Trophoblast cell (in vitro differentiated cells and primary cell): ENCODE measurements at regions not wholly inside any gene's neighbourhood (a gene's known extent, or its start where the extent isn't known, plus 50 kb on each side); places are given as distances from the start of the nearest gene placed in this dataset.
"Not testable (repeated sequence)": the region's sequence is repeated elsewhere in the genome, so short reads cannot be mapped to it uniquely, and the experiment has no call there.

Source experiments
- DNase-seq, 2 donors: peaks; one replicate each; pipeline ENCODE4 v3.0.0-alpha.2; 2016
- H2AFZ ChIP-seq: 2 replicates; pipeline ENCODE4 v1.6.1; 2013; ENCODE audit warnings: low read length, moderate library complexity, mild to moderate bottlenecking; ENCODE audit not compliant: insufficient read depth, poor library complexity
- H2AK5ac ChIP-seq: 2 replicates; pipeline ENCODE4 v1.6.1; 2013; ENCODE audit warnings: mild to moderate bottlenecking, low read length
- H2BK120ac ChIP-seq: 2 replicates; pipeline ENCODE4 v1.6.1; 2013; ENCODE audit warnings: low read length, mild to moderate bottlenecking, moderate library complexity; ENCODE audit not compliant: insufficient read depth, poor library complexity
- H2BK12ac ChIP-seq: 2 replicates; pipeline ENCODE4 v1.6.1; 2013; ENCODE audit warnings: mild to moderate bottlenecking, low read length, moderate library complexity
- H2BK5ac ChIP-seq: 2 replicates; pipeline ENCODE4 v1.6.1; 2013; ENCODE audit warnings: low read length, low read depth, moderate library complexity, mild to moderate bottlenecking; ENCODE audit not compliant: poor library complexity
- H3K14ac ChIP-seq: 2 replicates; pipeline ENCODE4 v1.6.1; 2013; ENCODE audit warnings: mild to moderate bottlenecking, low read length
- H3K18ac ChIP-seq: 2 replicates; pipeline ENCODE4 v1.6.1; 2013; ENCODE audit warnings: mild to moderate bottlenecking, low read length
- H3K23ac ChIP-seq: 2 replicates; pipeline ENCODE4 v1.6.1; 2013; ENCODE audit warnings: low read length
- H3K27ac ChIP-seq: 2 replicates; pipeline ENCODE4 v1.5.1; 2013; ENCODE audit warnings: low read depth, mild to moderate bottlenecking, inconsistent platforms, low read length, moderate library complexity
- H3K27me3 ChIP-seq: 2 replicates; pipeline ENCODE4 v1.6.1; 2013; ENCODE audit warnings: inconsistent platforms, mild to moderate bottlenecking, low read length, moderate library complexity; ENCODE audit not compliant: insufficient read depth
- H3K36me3 ChIP-seq, 2 experiments: 1 replicate in 1 of 2; 2 replicates in 1 of 2; pipeline ENCODE4 v1.6.1; 2013; ENCODE audit warnings: low read length in 2 of 2, mild to moderate bottlenecking in 2 of 2, moderate library complexity in 1 of 2; ENCODE audit not compliant: insufficient read depth in 2 of 2, control insufficient read depth in 1 of 2
- H3K4ac ChIP-seq: 2 replicates; pipeline ENCODE4 v1.6.1; 2013; ENCODE audit warnings: low read depth, mild to moderate bottlenecking, low read length, moderate library complexity
- H3K4me1 ChIP-seq, 2 experiments: 1 replicate in 1 of 2; 2 replicates in 1 of 2; pipeline ENCODE4 v1.6.1; 2013; ENCODE audit warnings: low read length in 2 of 2, mild to moderate bottlenecking in 2 of 2, moderate library complexity in 1 of 2; ENCODE audit not compliant: insufficient read depth in 2 of 2, control insufficient read depth in 1 of 2
- H3K4me2 ChIP-seq: 2 replicates; pipeline ENCODE4 v1.6.1; 2013; ENCODE audit warnings: inconsistent platforms, mild to moderate bottlenecking, low read length, moderate library complexity
- H3K4me3 ChIP-seq: 2 replicates; pipeline ENCODE4 v1.5.1; 2013; ENCODE audit warnings: mild to moderate bottlenecking, low read depth, low read length, inconsistent platforms
- H3K79me1 ChIP-seq: one replicate; pipeline ENCODE4 v1.6.1; 2013; ENCODE audit warnings: low read length
- H3K79me2 ChIP-seq: 2 replicates; pipeline ENCODE4 v1.6.1; 2013; ENCODE audit warnings: low read length, mild to moderate bottlenecking; ENCODE audit not compliant: control insufficient read depth, insufficient read depth, poor library complexity
- H3K9ac ChIP-seq: 2 replicates; pipeline ENCODE4 v1.6.1; 2013; ENCODE audit warnings: mild to moderate bottlenecking, low read length
- H3K9me3 ChIP-seq: 2 replicates; pipeline ENCODE4 v1.6.1; 2013; ENCODE audit warnings: low read depth, mild to moderate bottlenecking, control low read depth, inconsistent platforms, low read length; ENCODE audit not compliant: insufficient read depth
- H4K12ac ChIP-seq: 2 replicates; pipeline ENCODE4 v1.6.1; 2013; ENCODE audit warnings: low read depth, mild to moderate bottlenecking, low read length, moderate library complexity
- H4K8ac ChIP-seq: 2 replicates; pipeline ENCODE4 v1.6.1; 2013; ENCODE audit warnings: low read depth, mild to moderate bottlenecking, low read length, moderate library complexity
- H4K91ac ChIP-seq: one replicate; pipeline ENCODE4 v1.6.1; 2013; ENCODE audit warnings: low read depth, mild to moderate bottlenecking, low read length, moderate library complexity
- WGBS: extraction: QIAGEN DNeasy Blood & Tissue Kit; methylation state at CpG from one replicate; pipeline ENCODE4 v1.1.7; 2013; ENCODE audit warnings: missing lambda C conversion rate; ENCODE audit not compliant: insufficient read length, insufficient coverage; ENCODE audit errors: extremely low coverage; 5-methylcytosine and 5-hydroxymethylcytosine counted together

DNA sequence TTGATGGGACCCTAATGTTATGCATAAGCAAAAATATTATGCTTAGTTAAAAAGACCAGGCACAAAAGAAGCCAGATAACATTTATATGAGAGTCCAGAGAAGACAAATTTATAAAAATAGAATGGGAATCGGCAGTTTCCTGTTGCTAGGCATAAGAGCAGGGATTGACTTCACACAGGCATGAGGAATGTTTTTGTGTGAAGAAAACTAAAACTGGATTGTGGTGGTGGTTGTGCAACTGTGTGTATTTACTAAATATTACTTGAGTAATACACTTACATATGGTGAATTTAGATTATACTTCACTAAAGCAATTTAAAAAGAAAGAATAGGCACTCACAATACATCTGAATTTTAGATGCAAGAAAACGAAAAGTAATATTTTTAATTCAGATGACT is 108.3 kb downstream of the SLITRK1 start:
- no peak overlapping the region for H4K12ac ChIP-seq
- no peaks in the 10 kb centered on the region for H3K4me1 ChIP-seq
- no peak overlapping the region for H4K8ac ChIP-seq
- no CpG with 5 or more reads among the region's 2 CpGs for WGBS
- H2AFZ ChIP-seq = no peak overlapping the region
- H3K4ac ChIP-seq = no peak overlapping the region
- no peaks in the 10 kb centered on the region for H3K79me2 ChIP-seq
- no peak overlapping the region for H3K9ac ChIP-seq
- H3K27me3 ChIP-seq = no peaks in the 10 kb centered on the region
- H3K18ac ChIP-seq = no peak overlapping the region
- no peaks in the 10 kb centered on the region for H3K36me3 ChIP-seq
- H2BK12ac ChIP-seq = no peak overlapping the region
- no peak overlapping the region for H3K14ac ChIP-seq
- H4K91ac ChIP-seq = no peak overlapping the region
- H2AK5ac ChIP-seq = no peak overlapping the region
- H3K27ac ChIP-seq = no peak overlapping the region
- no peak overlapping the region for H2BK5ac ChIP-seq
- no peak overlapping the region for H3K23ac ChIP-seq
- no peak for DNase-seq
- no peaks in the 10 kb centered on the region for H3K9me3 ChIP-seq
- no peaks in the 10 kb centered on the region for H3K79me1 ChIP-seq
- H3K4me3 ChIP-seq = no peak overlapping the region
- H2BK120ac ChIP-seq = no peak overlapping the region
- no peak overlapping the region for H3K4me2 ChIP-seq

DNA sequence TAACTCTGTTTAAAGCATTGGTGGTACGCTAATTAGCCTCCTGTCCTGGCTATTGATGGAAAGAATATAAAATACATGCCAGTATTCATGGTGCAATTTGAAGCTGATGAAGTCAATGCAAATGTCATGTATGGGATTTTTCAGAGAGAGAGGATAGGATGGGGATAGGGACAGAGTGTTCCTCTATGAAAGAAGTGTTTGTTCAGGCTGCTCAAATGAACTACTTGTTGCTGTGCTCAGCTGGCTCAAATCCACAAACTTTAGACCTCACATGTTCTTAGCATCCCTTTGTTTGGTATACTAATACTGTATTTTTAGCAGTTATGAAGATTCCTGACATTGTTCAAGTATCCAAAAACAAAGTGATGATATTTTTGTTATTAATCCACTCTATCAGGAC is 116.5 kb downstream of the SLITRK1 start:
- DNase-seq = no peak
- H2AK5ac ChIP-seq = no peak overlapping the region
- no peak overlapping the region for H4K91ac ChIP-seq
- no peak overlapping the region for H4K8ac ChIP-seq
- no peaks in the 10 kb centered on the region for H3K9me3 ChIP-seq
- no peaks in the 10 kb centered on the region for H3K27me3 ChIP-seq
- no peak overlapping the region for H3K4me2 ChIP-seq
- H3K4ac ChIP-seq = no peak overlapping the region
- no peak overlapping the region for H2BK5ac ChIP-seq
- H3K27ac ChIP-seq = no peak overlapping the region
- H2BK120ac ChIP-seq = no peak overlapping the region
- H3K79me2 ChIP-seq = no peaks in the 10 kb centered on the region
- H2AFZ ChIP-seq = no peak overlapping the region
- no peak overlapping the region for H3K18ac ChIP-seq
- H3K36me3 ChIP-seq = no peaks in the 10 kb centered on the region
- H4K12ac ChIP-seq = no peak overlapping the region
- no peak overlapping the region for H3K9ac ChIP-seq
- no peak overlapping the region for H3K23ac ChIP-seq
- no peaks in the 10 kb centered on the region for H3K79me1 ChIP-seq
- H3K14ac ChIP-seq = no peak overlapping the region
- H3K4me1 ChIP-seq = no peaks in the 10 kb centered on the region
- WGBS = no CpG with 5 or more reads among the region's 1 CpG
- no peak overlapping the region for H3K4me3 ChIP-seq
- no peak overlapping the region for H2BK12ac ChIP-seq

DNA sequence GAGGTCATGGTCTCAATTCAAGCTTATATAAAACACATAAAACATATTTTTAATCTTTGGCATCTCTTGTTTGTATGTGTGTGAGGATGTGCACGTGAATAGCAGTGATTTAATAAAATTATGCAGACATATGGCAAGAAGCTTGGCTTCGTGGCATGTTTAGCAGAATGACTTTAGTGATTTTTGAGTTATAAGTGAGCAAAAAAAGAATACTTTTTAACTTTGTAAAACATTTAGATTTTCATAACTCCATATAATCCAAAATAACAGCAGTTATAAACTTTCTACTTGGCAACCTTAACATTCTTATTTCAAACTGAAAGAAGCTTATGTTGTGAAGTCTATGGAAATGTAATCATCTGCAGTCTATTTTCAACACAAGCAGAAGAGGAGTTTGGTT is 120.6 kb downstream of the SLITRK1 start:
- no peak overlapping the region for H3K4me3 ChIP-seq
- no peak overlapping the region for H3K14ac ChIP-seq
- H3K4ac ChIP-seq = no peak overlapping the region
- WGBS = no CpG with 5 or more reads among the region's 2 CpGs
- H2BK5ac ChIP-seq = no peak overlapping the region
- no peak overlapping the region for H4K8ac ChIP-seq
- no peak overlapping the region for H2BK12ac ChIP-seq
- no peak overlapping the region for H3K23ac ChIP-seq
- H2AK5ac ChIP-seq = no peak overlapping the region
- DNase-seq = no peak
- no peaks in the 10 kb centered on the region for H3K79me2 ChIP-seq
- H3K18ac ChIP-seq = no peak overlapping the region
- no peak overlapping the region for H2AFZ ChIP-seq
- H3K9ac ChIP-seq = no peak overlapping the region
- no peaks in the 10 kb centered on the region for H3K36me3 ChIP-seq
- H3K27ac ChIP-seq = no peak overlapping the region
- H3K79me1 ChIP-seq = no peaks in the 10 kb centered on the region
- H2BK120ac ChIP-seq = no peak overlapping the region
- H4K91ac ChIP-seq = no peak overlapping the region
- no peaks in the 10 kb centered on the region for H3K9me3 ChIP-seq
- H3K27me3 ChIP-seq = no peaks in the 10 kb centered on the region
- no peak overlapping the region for H4K12ac ChIP-seq
- no peak overlapping the region for H3K4me2 ChIP-seq
- H3K4me1 ChIP-seq = no peaks in the 10 kb centered on the region

DNA sequence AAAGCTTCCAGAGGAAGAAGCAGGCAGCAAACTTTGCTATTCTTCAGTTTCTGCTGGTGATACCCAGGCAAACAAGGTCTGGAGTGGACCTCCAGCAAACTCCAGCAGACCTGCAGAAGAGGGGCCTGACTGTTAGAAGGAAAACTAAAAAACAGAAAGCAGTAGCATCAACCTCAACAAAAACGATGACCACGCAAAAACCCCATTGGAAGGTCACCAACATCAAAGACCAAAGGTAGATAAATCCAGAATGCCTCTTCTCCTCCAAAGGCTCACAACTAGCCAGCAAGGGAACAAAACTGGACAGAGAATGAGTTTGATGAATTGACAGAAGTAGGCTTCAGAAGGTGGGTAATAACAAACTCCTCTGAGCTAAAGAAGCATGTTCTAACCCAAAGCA is 127.1 kb downstream of the SLITRK1 start:
- not testable (repeated sequence) for H4K8ac ChIP-seq, H3K18ac ChIP-seq, H2AFZ ChIP-seq, DNase-seq, H3K4me1 ChIP-seq, H3K27me3 ChIP-seq, H3K27ac ChIP-seq, H3K14ac ChIP-seq, H2BK120ac ChIP-seq, H3K9me3 ChIP-seq, H4K12ac ChIP-seq, H2BK5ac ChIP-seq, H2BK12ac ChIP-seq, H3K79me1 ChIP-seq, H2AK5ac ChIP-seq, H3K4ac ChIP-seq, H3K36me3 ChIP-seq, H3K23ac ChIP-seq, H4K91ac ChIP-seq, H3K79me2 ChIP-seq, H3K9ac ChIP-seq, H3K4me3 ChIP-seq, H3K4me2 ChIP-seq
- no CpG with 5 or more reads among the region's 2 CpGs for WGBS
